ENCODE measurements at regions not wholly inside any gene's neighbourhood (a gene's known extent, or its start where the extent isn't known, plus 50 kb on each side); places are given as distances from the start of the nearest gene placed in this dataset.

GRCh38 chr5:179488491-179488890 lies 61.9 kb upstream of the RUFY1 start:
- Histone ChIP-seq H3K4me3 (no peak overlapping the region), H3K27me3 (peaks cover 0 to 7% (median 0%) of the 10 kb centered on the region in 3 donors), H3K27ac (no peak overlapping the region), H3K36me3 (no peaks in the 10 kb centered on the region), H3K4me1 (peaks cover 0 to 9% (median 0%) of the 10 kb centered on the region in 4 donors), H3K9me3 (no peaks in the 10 kb centered on the region)
- intact Hi-C loops (cut with DNase I; ENCODE audit: low total_unique reads) = no loop called here
- peak in 1 of 2 donors; percentile 82 for DNase-seq
- 54 to 69% (median 61%) methylated on average over 8 of the region's 8 CpGs for WGBS, 5 donors
- TF ChIP-seq EP300 (IDR thresholded peaks at IDR 0.05) (no peak), CTCF (IDR thresholded peaks at IDR 0.05) (no peak), POLR2AphosphoS5 (IDR thresholded peaks at IDR 0.05) (no peak), POLR2A (IDR thresholded peaks at IDR 0.05) (no peak)

GRCh38 chr5:179487145-179487544 lies 63.2 kb upstream of the RUFY1 start:
- Histone ChIP-seq H3K4me3 (no peak overlapping the region), H3K27ac (no peak overlapping the region), H3K36me3 (no peaks in the 10 kb centered on the region), H3K9me3 (no peaks in the 10 kb centered on the region), H3K27me3 (peaks cover 0 to 7% (median 0%) of the 10 kb centered on the region in 3 donors), H3K4me1 (peaks cover 0 to 9% (median 0%) of the 10 kb centered on the region in 4 donors)
- intact Hi-C loops (cut with DNase I; ENCODE audit: low total_unique reads) = no loop called here
- no peak for TF ChIP-seq EP300 (IDR thresholded peaks at IDR 0.05)
- TF ChIP-seq CTCF (IDR thresholded peaks at IDR 0.05) = no peak
- no peak for TF ChIP-seq POLR2AphosphoS5 (IDR thresholded peaks at IDR 0.05)
- no peak for TF ChIP-seq POLR2A (IDR thresholded peaks at IDR 0.05)
- 61 to 86% (median 78%) methylated on average over 8 of the region's 8 CpGs for WGBS, 5 donors
- no peak for DNase-seq

- H3K27ac ChIP-seq = peak overlapping the region in 1 of 5 donors; percentile 25
- peaks cover 0 to 7% (median 0%) of the 10 kb centered on the region in 3 donors for H3K27me3 ChIP-seq
- H3K4me3 ChIP-seq = no peak overlapping the region
- peaks cover 0 to 9% (median 0%) of the 10 kb centered on the region in 4 donors for H3K4me1 ChIP-seq
- intact Hi-C loops (cut with DNase I; ENCODE audit: low total_unique reads) = no loop called here
- H3K36me3 ChIP-seq = no peaks in the 10 kb centered on the region
- DNase-seq = peak in 1 of 2 donors; percentile 46
- H3K9me3 ChIP-seq = no peaks in the 10 kb centered on the region
- 68 to 78% (median 75%) methylated on average over 13 to 16 of the region's 16 CpGs for WGBS, 5 donors
- TF ChIP-seq POLR2A (IDR thresholded peaks at IDR 0.05) (no peak), CTCF (IDR thresholded peaks at IDR 0.05) (no peak), POLR2AphosphoS5 (IDR thresholded peaks at IDR 0.05) (peak in 1 of 3 donors; percentile 18), EP300 (IDR thresholded peaks at IDR 0.05) (no peak)
These were observed 63.7 kb upstream of the RUFY1 start for GRCh38 chr5:179486596-179487051.

DNA sequence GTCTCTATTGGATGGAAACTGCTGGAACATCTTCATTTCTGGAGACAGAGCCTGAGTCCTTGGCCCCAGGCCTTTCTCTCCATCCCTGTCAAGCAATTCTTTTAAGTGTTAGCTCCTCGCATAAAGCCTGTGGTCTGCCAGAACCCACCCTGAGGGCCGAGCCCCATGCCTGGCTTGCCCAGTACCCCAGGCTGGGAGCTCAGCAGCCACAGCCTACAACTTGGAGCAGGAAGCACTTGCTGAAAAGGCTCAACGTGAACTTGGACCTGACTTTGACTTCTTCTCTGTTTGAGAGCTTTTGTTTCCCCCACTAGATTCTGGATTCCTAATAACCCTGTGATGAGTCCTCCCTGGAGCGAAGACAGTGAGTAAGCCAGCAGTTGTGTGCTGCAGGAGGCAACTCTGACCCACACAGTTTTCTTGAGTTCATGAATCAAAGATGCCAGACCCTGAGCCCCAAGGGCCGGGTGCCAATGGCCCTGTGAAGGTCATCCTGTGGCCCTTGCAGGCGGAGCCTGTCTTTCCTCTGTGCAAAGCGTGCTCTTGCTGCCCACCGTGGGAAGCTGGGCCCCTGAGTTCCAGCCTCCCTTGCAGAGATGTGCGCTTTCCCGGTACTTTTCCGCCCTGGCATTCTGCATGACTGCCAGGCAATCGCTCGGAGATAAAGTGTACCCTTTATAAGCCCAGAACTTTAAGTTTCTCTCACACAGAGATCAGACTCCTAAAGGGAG lies 64.3 kb upstream of the RUFY1 start:
- no peak for DNase-seq
- Histone ChIP-seq H3K27ac (peak overlapping the region in 1 of 5 donors; percentile 25), H3K36me3 (no peaks in the 10 kb centered on the region), H3K9me3 (no peaks in the 10 kb centered on the region), H3K27me3 (peaks cover 0 to 7% (median 0%) of the 10 kb centered on the region in 3 donors), H3K4me3 (no peak overlapping the region), H3K4me1 (peaks cover 0 to 9% (median 0%) of the 10 kb centered on the region in 4 donors)
- WGBS, 5 donors = 76 to 82% (median 79%) methylated on average over 12 to 13 of the region's 13 CpGs
- no peak for TF ChIP-seq CTCF (IDR thresholded peaks at IDR 0.05)
- no peak for TF ChIP-seq POLR2A (IDR thresholded peaks at IDR 0.05)
- no peak for TF ChIP-seq EP300 (IDR thresholded peaks at IDR 0.05)
- TF ChIP-seq POLR2AphosphoS5 (IDR thresholded peaks at IDR 0.05) = no peak
- intact Hi-C loops (cut with DNase I; ENCODE audit: low total_unique reads) = no loop called here

Data from stomach (tissue), 8 donors.